Activated T-cell treated with anti-CD3 and anti-CD28 coated beads, Interleukin-2, amount 50 U/mL, for 72 hours (primary cell): ENCODE measurements at regions not wholly inside any gene's neighbourhood (a gene's known extent, or its start where the extent isn't known, plus 50 kb on each side); places are given as distances from the start of the nearest gene placed in this dataset.

ENCODE experiments used
- ATAC-seq, 2 donors: fragments of 150-1000 bp; cut with Tn5 transposase; replicated peaks in 1 of 2; 2 replicates each; pipeline ENCODE4 v1.10.0; 2021; ENCODE audit warnings: moderate library complexity in 2 of 2, mild to moderate bottlenecking in 1 of 2
- DNase-seq, 2 donors: peaks; one replicate each; pipeline ENCODE4 v3.0.0; 2021 to 2022; ENCODE audit warnings: mixed read lengths in 1 of 2
- H3K27ac Mint-ChIP-seq: one replicate; pipeline ENCODE4 v1.8.0; 2022; ENCODE audit warnings: mild to moderate bottlenecking, moderate library complexity, mixed read lengths
- H3K27me3 Mint-ChIP-seq: one replicate; pipeline ENCODE4 v1.8.0; 2022; ENCODE audit warnings: low read depth, mixed read lengths
- H3K36me3 Mint-ChIP-seq, 2 donors: one replicate each; pipeline ENCODE4 v1.8.0; 2022; ENCODE audit warnings: mixed read lengths in 2 of 2, mild to moderate bottlenecking in 1 of 2; ENCODE audit not compliant: insufficient read depth in 2 of 2
- H3K4me1 Mint-ChIP-seq: one replicate; pipeline ENCODE4 v1.8.0; 2022; ENCODE audit warnings: low read depth, mixed read lengths
- H3K4me3 Mint-ChIP-seq, 2 donors: one replicate each; pipeline ENCODE4 v1.8.0; 2022; ENCODE audit warnings: mild to moderate bottlenecking in 2 of 2, mixed read lengths in 2 of 2, moderate library complexity in 2 of 2
- H3K9me3 Mint-ChIP-seq, 2 donors: one replicate each; pipeline ENCODE4 v1.8.0; 2022; ENCODE audit warnings: mixed read lengths in 2 of 2

- DNase-seq: no peak
- Mint-ChIP-seq H3K27me3 (peaks cover 19% of the 10 kb centered on the region), H3K9me3 (no peaks in the 10 kb centered on the region), H3K4me3 (no peak overlapping the region), H3K27ac (no peak overlapping the region), H3K4me1 (no peaks in the 10 kb centered on the region), H3K36me3 (no peaks in the 10 kb centered on the region)
- ATAC-seq: no peak
Observed at GRCh38 chr21:38556390-38556789, 58.1 kb upstream of the ERG start.

GRCh38 chr21:38561205-38561604 is 62.9 kb upstream of the ERG start:
- no peaks in the 10 kb centered on the region for H3K36me3 Mint-ChIP-seq
- no peaks in the 10 kb centered on the region for H3K4me1 Mint-ChIP-seq
- peaks cover 23% of the 10 kb centered on the region for H3K27me3 Mint-ChIP-seq

GRCh38 chr21:38561613-38562581 is 63.6 kb upstream of the ERG start:
- Mint-ChIP-seq H3K36me3 (no peaks in the 10 kb centered on the region), H3K27ac (no peak overlapping the region), H3K9me3 (peaks cover 0 to 1% of the 10 kb centered on the region in 2 donors), H3K27me3 (peaks cover 26% of the 10 kb centered on the region), H3K4me1 (no peaks in the 10 kb centered on the region), H3K4me3 (no peak overlapping the region)
- ATAC-seq (no peak), DNase-seq (no peak)

More at GRCh38 chr21:38561205-38561604, 62.9 kb upstream of the ERG start:
- Mint-ChIP-seq H3K4me3 (no peak overlapping the region), H3K9me3 (peaks cover 0 to 1% of the 10 kb centered on the region in 2 donors), H3K27ac (no peak overlapping the region)
- ATAC-seq (no peak), DNase-seq (no peak)

- H3K4me3 Mint-ChIP-seq: no peak overlapping the region
- H3K27ac Mint-ChIP-seq: no peak overlapping the region
- DNase-seq (no peak), ATAC-seq (no peak)
- H3K4me1 Mint-ChIP-seq: no peaks in the 10 kb centered on the region
- peaks cover 26% of the 10 kb centered on the region for H3K27me3 Mint-ChIP-seq
- peaks cover 0 to 1% of the 10 kb centered on the region in 2 donors for H3K9me3 Mint-ChIP-seq
- no peaks in the 10 kb centered on the region for H3K36me3 Mint-ChIP-seq
Observed at GRCh38 chr21:38567335-38567969, 69.2 kb upstream of the ERG start.

- Mint-ChIP-seq H3K9me3 (peaks cover 0 to 1% of the 10 kb centered on the region in 2 donors), H3K27me3 (peaks cover 26% of the 10 kb centered on the region), H3K27ac (no peak overlapping the region), H3K36me3 (no peaks in the 10 kb centered on the region), H3K4me3 (no peak overlapping the region), H3K4me1 (no peaks in the 10 kb centered on the region)
- no peak for DNase-seq
- ATAC-seq: no peak
Observed at GRCh38 chr21:38567970-38568360, 69.7 kb upstream of the ERG start.

- Mint-ChIP-seq H3K9me3 (peaks cover 0 to 1% of the 10 kb centered on the region in 2 donors), H3K4me1 (no peaks in the 10 kb centered on the region)
Observed at GRCh38 chr21:38569733-38570132, 71.5 kb upstream of the ERG start.

GRCh38 chr21:38570596-38570995 is 72.3 kb upstream of the ERG start:
- Mint-ChIP-seq H3K36me3 (no peaks in the 10 kb centered on the region), H3K4me1 (no peaks in the 10 kb centered on the region), H3K27me3 (peaks cover 9% of the 10 kb centered on the region), H3K9me3 (no peaks in the 10 kb centered on the region), H3K4me3 (no peak overlapping the region), H3K27ac (no peak overlapping the region)
- ATAC-seq (no peak), DNase-seq (no peak)

More at GRCh38 chr21:38569733-38570132, 71.5 kb upstream of the ERG start:
- ATAC-seq: no peak
- Mint-ChIP-seq H3K27ac (no peak overlapping the region), H3K4me3 (no peak overlapping the region), H3K27me3 (peaks cover 18% of the 10 kb centered on the region), H3K36me3 (no peaks in the 10 kb centered on the region)
- DNase-seq: no peak

- Mint-ChIP-seq H3K4me1 (no peaks in the 10 kb centered on the region), H3K27me3 (no peaks in the 10 kb centered on the region), H3K27ac (no peak overlapping the region), H3K9me3 (no peaks in the 10 kb centered on the region), H3K36me3 (no peaks in the 10 kb centered on the region), H3K4me3 (no peak overlapping the region)
- ATAC-seq (no peak), DNase-seq (no peak)
Observed at GRCh38 chr21:38574895-38575575, 76.8 kb upstream of the ERG start.

- no peak overlapping the region for H3K27ac Mint-ChIP-seq
- no peaks in the 10 kb centered on the region for H3K27me3 Mint-ChIP-seq
- H3K9me3 Mint-ChIP-seq: no peaks in the 10 kb centered on the region
- H3K36me3 Mint-ChIP-seq: no peaks in the 10 kb centered on the region
- ATAC-seq: no peak
- no peak overlapping the region for H3K4me3 Mint-ChIP-seq
- no peaks in the 10 kb centered on the region for H3K4me1 Mint-ChIP-seq
- DNase-seq: no peak
Observed at GRCh38 chr21:38577887-38578286, 79.6 kb upstream of the ERG start.

GRCh38 chr21:38590449-38591217 is 92.4 kb upstream of the ERG start:
- peaks cover 0 to 2% of the 10 kb centered on the region in 2 donors for H3K9me3 Mint-ChIP-seq
- no peak overlapping the region for H3K27ac Mint-ChIP-seq
- peaks cover 49% of the 10 kb centered on the region for H3K27me3 Mint-ChIP-seq
- DNase-seq: no peak
- no peaks in the 10 kb centered on the region for H3K36me3 Mint-ChIP-seq
- no peak overlapping the region for H3K4me3 Mint-ChIP-seq
- peaks cover 3% of the 10 kb centered on the region for H3K4me1 Mint-ChIP-seq
- ATAC-seq: no peak

GRCh38 chr21:38591218-38591537 is 92.9 kb upstream of the ERG start:
- peaks cover 49% of the 10 kb centered on the region for H3K27me3 Mint-ChIP-seq
- no peak for DNase-seq
- no peak overlapping the region for H3K4me3 Mint-ChIP-seq

GRCh38 chr21:38596264-38597042 is 98.2 kb upstream of the ERG start:
- no peaks in the 10 kb centered on the region for H3K9me3 Mint-ChIP-seq
- DNase-seq (peak in 1 of 2 donors; percentile 3), ATAC-seq (peak; percentile 43 to 55)
- H3K4me1 Mint-ChIP-seq: peaks cover 13% of the 10 kb centered on the region
- H3K36me3 Mint-ChIP-seq: no peaks in the 10 kb centered on the region
- H3K27me3 Mint-ChIP-seq: peaks cover 50% of the 10 kb centered on the region
- H3K4me3 Mint-ChIP-seq: peak overlapping the region in 1 of 2 donors; percentile 16
- H3K27ac Mint-ChIP-seq: no peak overlapping the region

More at GRCh38 chr21:38591218-38591537, 92.9 kb upstream of the ERG start:
- peaks cover 0 to 2% of the 10 kb centered on the region in 2 donors for H3K9me3 Mint-ChIP-seq
- no peaks in the 10 kb centered on the region for H3K36me3 Mint-ChIP-seq
- peaks cover 5% of the 10 kb centered on the region for H3K4me1 Mint-ChIP-seq
- no peak for ATAC-seq
- no peak overlapping the region for H3K27ac Mint-ChIP-seq
